HG03108 (cell line): ENCODE measurements at regions not wholly inside any gene's neighbourhood (a gene's known extent, or its start where the extent isn't known, plus 50 kb on each side); places are given as distances from the start of the nearest gene placed in this dataset.

Experiments used
- ATAC-seq: cut with Tn5 transposase; IDR thresholded peaks from one replicate; pipeline ENCODE4 v1.9.1; 2021; ENCODE audit warnings: moderate library complexity; ENCODE audit not compliant: unreplicated experiment

DNA sequence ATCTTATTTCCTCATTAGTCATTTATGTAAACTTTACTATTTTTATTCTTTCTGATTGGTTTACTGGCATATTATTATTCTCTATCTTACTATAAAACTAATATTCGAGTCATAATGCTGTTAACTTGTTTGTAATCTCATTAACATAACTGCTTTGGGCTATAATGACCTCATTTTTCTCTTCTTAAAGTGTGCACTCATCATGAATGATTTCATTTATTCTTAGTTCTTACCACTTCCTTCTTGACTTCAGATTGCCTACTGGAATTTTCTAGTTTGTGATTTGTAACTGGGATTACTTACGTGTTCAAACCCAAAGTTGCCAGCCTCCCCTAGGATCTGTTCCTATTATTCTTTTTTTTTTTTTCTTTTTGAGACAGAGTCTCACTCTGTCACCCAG lies 91.8 kb upstream of the TNFAIP3 start:
- no peak for ATAC-seq

DNA sequence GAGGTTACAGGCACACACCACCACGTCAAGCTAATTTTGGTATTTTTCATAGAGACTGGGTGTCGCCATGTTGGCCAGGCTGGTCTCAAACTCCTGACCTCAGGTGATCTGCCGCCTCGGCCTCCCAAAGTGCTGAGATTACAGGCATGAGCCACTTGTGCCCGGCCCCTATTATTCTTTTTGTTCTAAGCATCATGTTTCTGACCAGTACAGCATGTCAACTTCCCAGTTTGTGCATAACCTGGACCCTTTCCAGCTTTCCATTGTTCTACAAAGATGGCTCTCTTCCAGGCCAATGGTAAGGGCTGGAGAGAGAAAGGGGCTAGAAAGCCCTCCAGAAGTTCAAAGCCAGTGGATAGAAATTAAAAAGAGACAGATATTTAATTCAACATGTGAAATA lies 91.3 kb upstream of the TNFAIP3 start:
- no peak for ATAC-seq

DNA sequence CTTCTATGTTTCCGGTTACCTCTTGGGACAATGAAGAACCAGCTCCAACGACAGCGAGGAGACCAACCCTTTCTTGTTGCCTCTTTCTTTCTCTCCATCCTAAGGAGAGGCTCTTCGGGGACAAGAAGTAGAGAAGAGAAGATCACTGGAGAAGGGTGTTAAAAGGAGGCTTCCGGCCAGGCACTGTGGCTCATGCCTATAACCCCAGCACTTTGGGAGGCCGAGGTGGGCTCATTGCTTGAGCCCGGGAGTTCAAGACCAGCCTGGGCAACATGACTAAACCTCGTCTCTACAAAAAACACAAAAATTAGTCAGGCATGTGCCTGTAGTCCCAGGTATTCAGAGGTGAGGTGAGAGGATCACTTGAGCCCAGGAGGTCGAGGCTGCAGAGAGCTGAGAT lies 90.8 kb upstream of the TNFAIP3 start:
- ATAC-seq: no peak

DNA sequence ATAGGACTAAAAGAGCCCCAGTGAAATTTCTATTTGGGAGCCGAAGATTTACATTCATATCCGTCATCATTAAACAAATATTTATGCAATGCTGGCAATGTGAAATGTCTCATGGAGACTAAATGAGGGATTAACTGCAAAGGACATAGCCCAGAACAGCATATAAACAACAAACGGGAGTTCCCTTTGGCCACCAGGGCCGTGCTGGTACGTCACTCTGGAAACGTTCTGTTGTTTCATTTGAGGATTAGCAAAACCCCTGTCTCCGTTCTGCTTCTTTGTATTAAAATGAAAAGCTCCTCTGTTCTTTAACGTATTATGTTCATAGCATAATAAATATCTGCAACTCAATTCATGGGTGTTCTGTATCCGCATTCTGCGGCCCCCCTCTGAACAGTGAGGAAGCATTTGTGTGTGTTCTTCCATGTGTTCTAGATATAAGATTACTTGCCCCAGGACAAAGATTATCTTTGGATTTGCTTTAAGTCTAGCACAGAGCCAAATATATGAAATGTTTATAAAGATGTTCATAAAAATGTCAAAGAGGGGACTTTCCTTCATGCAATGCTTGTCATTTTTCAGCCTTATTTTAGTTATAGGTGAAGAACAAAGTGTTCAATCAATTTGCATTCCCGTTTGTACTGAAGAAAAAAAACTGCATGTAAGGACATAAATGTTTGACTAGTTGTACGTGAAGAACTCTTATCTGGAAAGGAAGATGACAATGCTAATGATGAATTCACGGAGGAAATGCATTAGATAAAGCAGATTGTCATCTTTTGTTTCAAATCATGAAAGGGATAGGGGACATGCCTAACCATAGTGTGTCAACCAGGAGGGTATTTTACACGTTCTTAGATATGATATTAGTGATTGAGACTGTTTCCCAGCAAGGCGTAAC lies 90.0 kb upstream of the TNFAIP3 start:
- no peak for ATAC-seq

DNA sequence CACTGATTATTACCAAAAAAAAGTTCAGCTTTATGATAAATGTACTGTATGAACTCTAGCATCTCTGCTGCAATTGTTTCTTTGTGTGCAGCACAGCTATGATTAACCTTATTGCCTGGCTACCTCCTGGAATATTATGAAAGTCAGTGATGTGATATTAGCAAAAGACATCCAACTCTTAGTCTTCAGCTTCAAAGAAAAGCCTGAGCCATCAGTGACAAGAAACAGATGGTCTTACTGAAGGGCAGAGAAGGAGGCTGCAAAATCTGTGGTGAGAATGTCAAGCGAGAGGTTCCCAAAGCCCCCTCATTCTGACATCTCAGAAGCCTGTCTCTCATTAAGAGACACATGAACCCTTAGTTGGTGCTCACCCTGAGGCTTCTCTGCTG lies 89.4 kb upstream of the TNFAIP3 start:
- ATAC-seq: no peak

DNA sequence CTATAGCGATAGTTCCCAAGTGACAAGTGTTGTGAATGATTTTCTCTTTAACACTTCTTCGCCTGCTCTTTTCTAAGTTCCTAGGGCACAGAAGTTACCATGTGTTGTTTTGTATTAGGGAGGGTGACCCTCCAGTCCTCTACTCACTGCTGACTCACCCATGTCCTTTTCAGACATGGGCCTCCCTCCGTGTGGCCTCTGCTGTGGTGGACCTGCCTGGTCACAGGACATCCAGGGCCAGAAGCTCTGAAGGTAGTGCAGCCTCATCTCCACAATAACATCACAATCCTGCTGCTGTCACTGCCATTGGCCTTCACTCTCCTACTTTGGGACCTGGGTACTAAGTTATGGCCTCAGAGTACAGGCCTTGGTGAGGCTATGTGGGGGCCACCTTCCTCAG lies 87.1 kb upstream of the TNFAIP3 start:
- no peak for ATAC-seq

DNA sequence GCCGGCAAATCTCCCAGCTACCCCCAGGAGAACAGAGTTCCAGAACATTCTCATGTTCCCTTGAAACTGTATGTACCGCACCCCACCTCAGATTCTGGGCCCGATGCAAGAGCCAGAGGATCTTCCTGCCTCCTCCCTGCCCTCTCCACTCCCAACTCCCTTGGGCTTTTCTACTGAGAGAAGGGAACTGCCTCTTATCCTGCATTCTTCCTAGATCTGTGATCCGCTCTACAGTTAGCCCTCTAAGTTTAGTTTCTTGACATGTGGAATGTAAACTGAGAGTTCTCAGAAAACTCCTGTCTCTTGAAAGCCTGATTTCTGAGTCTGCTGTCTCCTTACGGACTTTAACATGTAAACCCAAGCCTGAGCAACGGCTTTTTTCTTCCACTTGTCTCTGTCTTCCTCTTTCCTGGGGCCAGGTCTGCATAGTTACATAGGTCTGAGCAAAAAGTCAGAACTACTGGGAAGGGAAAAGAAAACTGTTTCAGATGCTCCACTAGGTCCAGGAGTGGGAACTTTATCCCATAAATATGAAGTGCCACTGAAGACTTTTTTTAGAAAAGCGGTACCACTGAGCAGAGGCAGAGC lies 86.5 kb upstream of the TNFAIP3 start:
- ATAC-seq: no peak

DNA sequence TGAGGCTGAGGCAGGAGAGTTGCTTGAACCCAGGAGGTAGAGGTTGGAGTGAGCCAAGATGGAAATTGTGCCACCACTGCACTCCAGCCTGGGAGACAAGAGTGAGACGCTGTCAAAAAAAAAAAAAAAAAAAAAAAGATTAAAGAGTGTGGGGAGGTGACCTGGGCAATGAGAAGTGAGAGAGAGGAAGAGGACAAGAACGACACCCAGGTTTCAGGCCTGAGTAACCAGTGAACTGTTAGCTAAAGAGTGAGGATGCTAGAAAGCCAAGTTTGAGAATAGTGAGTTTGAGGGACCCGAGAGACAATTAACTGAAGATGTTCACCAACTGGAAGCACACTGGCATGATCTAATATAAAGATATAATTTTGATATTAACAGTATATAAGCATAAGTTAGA lies 85.4 kb upstream of the TNFAIP3 start:
- ATAC-seq: no peak

DNA sequence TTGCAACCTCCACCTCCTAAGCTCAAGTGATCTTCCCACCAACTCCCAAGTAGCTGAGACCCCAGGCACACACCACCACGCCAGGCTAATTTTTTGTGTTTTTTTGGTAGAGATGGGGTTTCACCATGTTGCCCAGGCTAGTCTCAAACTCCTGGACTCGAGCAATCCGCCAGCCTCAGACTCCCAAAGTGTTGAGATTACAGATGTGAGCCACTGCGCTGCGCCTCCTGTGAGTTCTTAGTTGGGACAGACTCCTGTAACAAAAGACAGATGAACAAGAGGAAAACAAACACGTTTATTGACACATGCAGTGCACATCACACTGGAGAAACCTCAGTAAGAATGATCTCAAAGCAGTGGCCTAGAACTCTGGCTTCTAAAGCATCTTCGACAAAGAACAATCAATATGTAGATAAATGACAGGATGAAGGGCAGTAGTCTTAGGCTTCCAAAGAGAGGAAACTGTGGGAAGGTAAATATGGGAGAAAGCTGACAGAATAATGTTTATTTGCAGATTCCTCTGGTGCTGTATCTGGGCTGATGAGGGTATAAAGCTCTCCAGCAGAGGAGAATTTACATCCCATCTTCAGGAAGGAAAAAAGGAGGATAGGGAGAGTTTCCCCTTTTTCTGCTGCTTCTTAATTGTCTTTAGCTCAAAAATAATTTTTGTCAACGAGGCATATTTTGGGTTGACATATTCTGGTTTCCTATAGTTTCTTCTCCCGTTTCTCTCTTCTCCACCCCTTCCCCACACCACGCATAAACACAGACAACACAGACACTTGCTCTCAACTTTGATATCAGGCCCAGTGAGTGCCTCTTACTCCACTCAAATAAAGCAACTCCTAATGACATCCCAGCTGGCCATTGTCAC lies 84.7 kb upstream of the TNFAIP3 start:
- ATAC-seq: no peak

DNA sequence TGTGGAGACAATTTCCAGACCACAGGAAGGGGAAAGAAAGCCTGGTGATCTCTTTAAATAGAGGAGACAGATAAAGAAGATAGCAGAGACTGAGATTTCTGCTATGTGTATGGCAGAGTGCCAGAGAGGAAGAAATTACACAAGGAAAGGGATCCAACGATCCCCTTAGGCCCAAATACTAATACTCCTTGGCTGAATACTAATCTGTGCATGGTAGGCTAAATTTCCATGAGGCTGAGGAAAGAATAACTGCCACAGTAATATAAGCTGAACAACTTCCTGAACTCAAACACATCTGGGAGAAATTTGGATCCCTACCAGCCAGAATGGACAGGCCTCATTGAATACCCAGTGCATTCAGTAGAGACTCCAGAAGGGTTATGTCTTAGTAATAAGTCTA lies 83.3 kb upstream of the TNFAIP3 start:
- ATAC-seq: no peak

DNA sequence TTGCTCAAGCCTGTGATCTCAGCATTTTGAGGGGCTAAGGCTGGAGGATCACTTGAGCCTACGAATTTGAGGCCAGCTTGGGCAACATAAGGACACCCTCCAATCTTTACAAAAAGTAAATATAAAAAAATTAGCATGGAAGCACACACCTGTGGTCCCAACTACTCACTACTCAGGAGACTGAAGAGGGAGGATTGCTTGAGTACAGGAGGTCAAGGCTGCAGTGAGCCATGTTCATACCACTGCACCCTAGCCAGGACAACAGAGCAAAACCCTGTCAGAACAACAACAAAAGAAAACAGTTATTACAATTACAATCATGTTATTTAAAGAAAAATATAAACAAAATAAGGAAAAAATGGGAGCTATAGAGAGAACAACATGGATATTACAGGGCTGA lies 82.5 kb upstream of the TNFAIP3 start:
- no peak for ATAC-seq

DNA sequence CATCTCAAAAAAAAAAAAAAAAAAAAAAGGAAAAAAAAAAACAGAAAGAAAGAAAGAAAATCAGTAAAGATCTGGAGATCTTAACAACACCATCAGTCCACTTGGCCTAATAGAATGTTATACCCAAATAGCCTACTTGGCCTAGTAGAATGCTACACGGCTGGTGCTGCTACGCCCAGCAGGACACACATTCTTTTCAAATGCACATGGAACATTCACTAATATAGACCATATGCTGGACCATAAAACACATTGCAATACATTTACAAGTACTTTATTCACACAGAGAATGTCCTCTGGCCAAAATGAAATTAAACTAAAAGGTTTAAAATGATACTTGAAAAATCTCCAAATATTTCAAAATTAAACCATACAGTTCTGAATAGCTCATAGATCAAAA lies 80.0 kb upstream of the TNFAIP3 start:
- ATAC-seq: no peak

DNA sequence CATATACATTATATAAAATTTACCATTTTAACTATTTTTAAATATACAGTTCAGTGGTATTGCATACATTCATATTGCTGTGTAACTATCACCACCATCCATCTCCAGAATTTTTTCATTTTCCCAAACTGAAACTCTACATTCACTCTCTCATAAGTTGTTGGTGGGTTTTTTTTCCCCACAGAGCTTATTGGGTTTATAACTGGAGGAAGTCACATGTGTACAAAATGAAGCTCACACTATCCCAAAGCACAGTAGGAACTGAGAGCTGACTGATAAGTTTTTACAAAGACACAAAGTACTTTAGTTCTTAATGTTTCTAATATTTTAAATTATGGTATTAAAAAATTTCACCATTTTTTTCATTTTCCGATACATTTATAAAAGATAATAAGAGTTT lies 78.8 kb upstream of the TNFAIP3 start:
- no peak for ATAC-seq

DNA sequence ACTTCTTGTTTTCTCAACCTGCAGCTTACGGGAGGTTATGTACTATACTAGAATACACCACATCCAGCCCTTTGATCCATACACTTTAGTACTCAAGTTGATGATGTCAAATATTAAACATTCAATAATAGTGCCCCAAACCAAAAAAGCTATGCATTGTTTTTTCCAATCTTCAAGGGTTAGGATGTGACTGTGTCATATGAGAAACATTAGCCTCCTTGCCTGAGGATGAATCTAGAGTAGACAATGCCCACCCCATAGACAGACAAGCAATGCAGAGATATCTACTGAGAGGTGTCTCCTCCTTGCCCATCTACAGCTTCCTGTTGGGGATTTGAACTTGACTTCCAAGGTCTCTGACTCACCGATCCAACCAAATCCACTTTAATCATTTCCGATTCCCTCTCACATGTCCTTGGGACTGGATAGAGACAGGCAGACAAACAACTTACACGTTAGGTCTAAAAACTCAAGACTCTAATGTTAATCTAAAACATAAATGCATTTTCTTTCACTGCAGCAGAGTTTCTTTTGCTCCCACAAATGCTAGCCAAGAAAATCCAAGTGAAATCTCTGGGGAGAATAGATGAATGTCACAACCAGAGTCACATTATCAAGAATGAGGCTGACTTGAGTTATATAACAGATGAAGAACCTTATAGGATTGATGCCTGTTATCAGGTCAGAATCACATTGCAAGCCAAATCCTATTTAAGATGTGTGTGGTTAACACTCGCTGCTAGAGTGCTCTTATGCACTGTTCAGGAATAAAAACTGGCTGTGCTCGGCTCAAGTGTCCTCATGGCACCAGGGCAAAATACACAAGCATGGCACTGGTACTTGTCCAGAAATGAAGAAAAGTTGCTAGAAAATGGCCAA lies 75.5 kb upstream of the TNFAIP3 start:
- no peak for ATAC-seq

DNA sequence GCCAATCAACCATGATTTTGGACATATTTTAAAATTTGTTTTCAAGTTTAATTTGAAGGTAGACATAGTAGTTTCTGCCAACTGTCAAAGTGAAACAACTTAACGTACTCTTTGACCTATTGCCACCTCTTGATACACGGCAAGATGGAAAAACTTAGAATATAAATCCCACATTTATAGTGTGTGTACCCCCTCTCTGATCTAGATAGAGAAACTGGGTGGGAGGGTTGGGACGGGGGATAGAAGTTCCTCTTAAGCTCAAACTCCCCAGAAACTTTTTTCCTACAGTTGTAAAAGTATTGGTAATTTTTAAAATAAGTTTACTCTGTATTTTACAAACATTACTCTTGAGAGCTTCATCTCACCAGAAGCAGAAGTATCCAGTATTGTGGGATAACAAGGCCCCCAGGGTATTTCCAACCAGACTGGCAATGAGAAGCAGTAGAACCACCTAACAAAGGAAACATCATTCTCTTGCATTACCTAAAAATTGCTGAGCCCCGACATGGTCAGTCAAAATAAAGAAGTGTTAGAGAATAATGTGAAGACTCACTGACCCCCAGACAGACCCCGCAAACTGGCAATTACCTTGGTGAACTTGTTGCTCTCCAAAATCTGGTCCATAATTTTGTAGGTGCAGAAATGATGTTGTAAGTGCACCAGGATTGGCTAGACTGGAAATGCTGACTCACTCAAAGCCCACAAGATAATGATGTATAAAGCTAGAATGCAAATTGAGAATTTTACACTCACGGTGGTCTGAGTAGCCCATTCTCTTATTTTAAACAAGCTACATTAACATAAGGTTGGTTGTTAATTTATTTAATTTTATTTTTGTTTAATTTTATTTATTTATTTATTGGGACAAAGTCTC lies 74.7 kb upstream of the TNFAIP3 start:
- ATAC-seq: no peak

DNA sequence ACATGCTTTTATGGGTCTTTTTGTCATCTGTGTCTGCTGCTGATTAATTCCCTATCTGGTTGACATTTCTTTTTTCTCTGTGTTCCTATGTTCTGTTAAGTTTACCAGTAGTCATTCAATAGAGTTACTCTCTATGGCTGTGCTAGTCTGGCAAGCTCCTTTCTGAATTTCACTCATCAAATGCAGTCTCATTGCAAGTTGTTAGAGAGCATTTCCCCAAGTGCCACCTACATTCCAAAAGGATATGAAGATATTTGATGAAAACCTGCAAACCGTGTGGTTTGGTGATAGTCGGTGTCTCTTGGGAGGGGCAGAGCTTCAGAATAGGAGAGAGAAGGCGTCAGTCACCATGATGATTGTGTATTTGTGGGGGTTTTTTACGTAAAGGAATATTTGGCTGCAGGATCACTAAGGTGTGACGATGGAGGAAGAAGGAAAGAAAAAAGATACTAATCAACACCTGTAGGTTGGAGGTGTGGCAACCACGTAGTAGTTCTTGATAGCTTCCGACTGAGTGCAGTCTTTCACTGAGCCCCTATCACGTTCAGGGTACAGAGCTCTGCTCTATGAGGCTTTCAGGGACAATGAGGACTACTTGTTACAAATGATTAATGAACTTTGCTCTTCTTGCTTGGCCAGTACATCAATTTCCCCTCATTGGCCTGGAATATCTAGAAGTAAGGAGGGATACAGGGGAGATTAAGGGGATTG lies 73.1 kb upstream of the TNFAIP3 start:
- ATAC-seq: no peak

DNA sequence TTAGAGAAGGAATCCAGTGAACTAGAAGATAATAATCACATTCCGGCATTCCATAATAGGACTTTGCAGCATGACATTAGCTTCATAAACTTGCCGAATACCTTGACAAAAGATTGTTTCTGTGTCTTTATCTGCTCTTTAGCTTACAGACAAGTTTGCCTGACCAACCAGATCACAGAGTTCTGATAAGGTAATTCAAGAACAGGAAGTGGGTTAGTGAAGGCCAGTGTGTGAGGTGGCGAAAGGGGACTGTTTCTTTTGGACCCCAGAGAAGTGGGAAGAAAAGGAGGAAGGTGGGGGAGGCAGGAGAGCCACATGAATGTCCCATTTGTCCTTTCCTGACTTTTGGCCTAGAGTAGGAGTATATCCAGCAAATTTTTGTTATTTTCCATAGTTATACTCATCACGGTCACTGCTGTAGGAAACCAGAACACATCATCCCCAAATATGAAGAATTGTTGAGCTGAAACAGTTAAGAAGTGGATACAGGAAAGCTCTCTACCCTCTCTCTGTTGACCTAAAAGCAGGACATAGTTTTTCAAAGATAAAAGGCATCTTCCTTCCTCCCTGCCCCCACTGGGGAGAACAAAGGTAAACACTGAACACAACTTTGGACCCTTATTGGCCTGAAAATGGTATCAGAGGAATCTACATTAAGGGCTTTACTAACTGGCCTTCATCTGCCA lies 72.4 kb upstream of the TNFAIP3 start:
- ATAC-seq: no peak

DNA sequence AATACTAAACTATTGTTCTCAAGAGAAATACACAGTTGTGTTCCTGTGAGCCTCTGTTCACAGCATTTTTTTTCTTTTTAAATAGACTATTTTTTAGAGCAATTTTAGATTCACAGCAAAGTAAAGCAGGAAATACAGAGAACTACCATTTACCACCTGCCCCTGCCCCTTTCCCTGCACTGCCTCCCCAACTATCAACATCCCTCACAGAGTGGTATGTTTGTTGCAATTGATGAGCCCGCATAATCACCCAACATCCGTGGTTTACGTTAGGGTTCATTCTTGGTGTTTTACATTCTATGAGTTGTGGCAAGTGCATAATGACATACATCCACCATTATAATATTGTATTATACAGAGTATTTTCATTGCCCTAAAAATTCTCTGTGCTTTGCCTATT lies 71.6 kb upstream of the TNFAIP3 start:
- ATAC-seq: no peak

DNA sequence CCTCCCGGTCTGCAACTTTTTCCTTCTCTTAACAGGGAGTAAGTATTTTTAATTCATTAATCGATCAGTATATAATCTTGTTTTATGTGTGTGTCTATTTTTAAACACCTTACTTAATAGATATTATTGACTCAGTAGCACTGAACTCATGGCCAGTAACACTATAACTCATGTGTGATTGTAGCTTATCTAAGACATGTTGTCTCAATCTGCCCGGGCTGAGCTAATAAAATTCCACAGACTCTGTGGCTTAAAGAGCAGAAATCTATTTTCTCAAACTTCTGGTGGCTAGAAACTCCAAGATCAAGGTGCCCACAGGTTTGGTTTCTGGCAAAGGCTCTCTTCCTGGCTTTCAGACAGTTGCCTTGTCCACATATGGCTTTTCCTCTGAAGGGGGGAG lies 68.8 kb upstream of the TNFAIP3 start:
- ATAC-seq: no peak
